ENCODE measurements at regions not wholly inside any gene's neighbourhood (a gene's known extent, or its start where the extent isn't known, plus 50 kb on each side); places are given as distances from the start of the nearest gene placed in this dataset.

DNA sequence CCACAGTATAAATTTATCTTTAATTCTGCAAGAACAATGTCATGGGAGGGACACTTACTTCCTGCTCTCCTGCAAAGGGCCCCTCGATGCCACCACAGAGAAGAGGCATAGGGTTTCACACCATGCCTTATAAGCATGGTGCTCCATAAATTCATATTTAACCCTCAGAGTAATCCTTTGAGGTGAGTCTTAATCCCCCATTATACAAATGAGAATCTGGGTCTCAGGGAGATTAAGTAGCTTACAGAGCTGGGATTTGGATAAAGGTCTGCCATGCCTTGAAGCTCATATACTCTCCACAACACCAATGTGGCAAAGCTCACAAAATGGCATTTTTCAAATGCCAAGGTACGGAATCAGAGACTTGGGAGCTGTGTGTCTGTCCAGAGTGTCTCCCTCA lies 268.5 kb upstream of the CCL2 start (continued):
- TF ChIP-seq, protein P1, sequence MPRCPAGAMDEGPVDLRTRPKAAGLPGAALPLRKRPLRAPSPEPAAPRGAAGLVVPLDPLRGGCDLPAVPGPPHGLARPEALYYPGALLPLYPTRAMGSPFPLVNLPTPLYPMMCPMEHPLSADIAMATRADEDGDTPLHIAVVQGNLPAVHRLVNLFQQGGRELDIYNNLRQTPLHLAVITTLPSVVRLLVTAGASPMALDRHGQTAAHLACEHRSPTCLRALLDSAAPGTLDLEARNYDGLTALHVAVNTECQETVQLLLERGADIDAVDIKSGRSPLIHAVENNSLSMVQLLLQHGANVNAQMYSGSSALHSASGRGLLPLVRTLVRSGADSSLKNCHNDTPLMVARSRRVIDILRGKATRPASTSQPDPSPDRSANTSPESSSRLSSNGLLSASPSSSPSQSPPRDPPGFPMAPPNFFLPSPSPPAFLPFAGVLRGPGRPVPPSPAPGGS (IDR thresholded peaks at IDR 0.05; ENCODE audit: borderline replicate concordance, insufficient read depth, low read depth, low read length, poor library complexity, severe bottlenecking) = no peak
- TF ChIP-seq ZBED1 (IDR thresholded peaks at IDR 0.05; ENCODE audit: borderline replicate concordance) (no peak), NRF1 (conservative IDR thresholded peaks at IDR 0.05; ENCODE audit: low read depth, low read length) (no peak)
- TF ChIP-seq, protein P2, sequence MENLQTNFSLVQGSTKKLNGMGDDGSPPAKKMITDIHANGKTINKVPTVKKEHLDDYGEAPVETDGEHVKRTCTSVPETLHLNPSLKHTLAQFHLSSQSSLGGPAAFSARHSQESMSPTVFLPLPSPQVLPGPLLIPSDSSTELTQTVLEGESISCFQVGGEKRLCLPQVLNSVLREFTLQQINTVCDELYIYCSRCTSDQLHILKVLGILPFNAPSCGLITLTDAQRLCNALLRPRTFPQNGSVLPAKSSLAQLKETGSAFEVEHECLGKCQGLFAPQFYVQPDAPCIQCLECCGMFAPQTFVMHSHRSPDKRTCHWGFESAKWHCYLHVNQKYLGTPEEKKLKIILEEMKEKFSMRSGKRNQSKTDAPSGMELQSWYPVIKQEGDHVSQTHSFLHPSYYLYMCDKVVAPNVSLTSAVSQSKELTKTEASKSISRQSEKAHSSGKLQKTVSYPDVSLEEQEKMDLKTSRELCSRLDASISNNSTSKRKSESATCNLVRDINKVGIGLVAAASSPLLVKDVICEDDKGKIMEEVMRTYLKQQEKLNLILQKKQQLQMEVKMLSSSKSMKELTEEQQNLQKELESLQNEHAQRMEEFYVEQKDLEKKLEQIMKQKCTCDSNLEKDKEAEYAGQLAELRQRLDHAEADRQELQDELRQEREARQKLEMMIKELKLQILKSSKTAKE (IDR thresholded peaks at IDR 0.05; ENCODE audit: low read depth, poor library complexity, severe bottlenecking) = no peak

DNA sequence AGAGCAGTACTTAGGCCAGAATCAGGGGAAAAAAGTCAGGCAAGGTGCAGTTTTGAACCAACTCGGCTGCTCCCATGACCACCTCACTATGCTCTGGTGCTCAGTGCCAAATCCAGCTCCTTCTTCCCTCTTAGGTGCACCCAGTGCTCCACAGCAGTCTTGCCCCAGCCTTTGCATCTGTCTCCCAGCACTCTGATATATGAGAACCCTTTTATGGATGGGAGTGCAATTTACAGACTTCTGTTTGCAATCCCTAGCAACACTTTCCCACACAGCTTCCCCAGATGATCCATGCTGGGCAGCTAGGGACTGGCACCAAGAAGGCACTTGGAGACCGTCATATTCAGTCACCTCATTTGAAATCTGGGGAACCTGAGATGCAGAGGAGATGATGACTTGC lies 267.9 kb upstream of the CCL2 start:
- H3K27ac ChIP-seq (ENCODE audit: control insufficient read depth, insufficient read depth) = no peak overlapping the region
- DNase-seq (ENCODE audit: low read depth, low spot score) = no peak
- H3K9me3 ChIP-seq (replicated peaks; ENCODE audit: control insufficient read depth, insufficient read depth, low read length) = no peaks in the 10 kb centered on the region
- H3K36me3 ChIP-seq (ENCODE audit: control insufficient read depth in 2 of 2, insufficient read depth in 2 of 2, low read length in 1 of 2) = no peaks in the 10 kb centered on the region
- BruUV-seq (replicated peaks) = no TSS peak
- H4K20me1 ChIP-seq (ENCODE audit: control insufficient read depth, insufficient read depth) = no peaks in the 10 kb centered on the region
- intact Hi-C loops (cut with micrococcal nuclease; ENCODE audit: unreplicated experiment) = no loop called here
- ChIA-PET CTCF (no interaction called here), POLR2A (no interaction called here), RAD21 (ENCODE audit: unreplicated experiment) (no interaction called here), SMC1A (ENCODE audit: uncharacterized antibody, unreplicated experiment) (no interaction called here)
- no peaks in the 10 kb centered on the region for H3K79me2 ChIP-seq (ENCODE audit: control insufficient read depth, insufficient read depth, low read length)
- in situ Hi-C loops (cut with MboI) = no loop called here
- H3K27me3 ChIP-seq (replicated peaks in 1 of 2; ENCODE audit: control insufficient read depth in 2 of 2, insufficient read depth in 2 of 2, low read length in 1 of 2) = no peaks in the 10 kb centered on the region
- H3K4me2 ChIP-seq (ENCODE audit: control insufficient read depth, insufficient read depth) = no peak overlapping the region
- H2AFZ ChIP-seq (ENCODE audit: control insufficient read depth, low read depth, low read length) = no peak overlapping the region
- ATAC-seq = no peak
- FAIRE-seq = no peak
- no peak overlapping the region for H3K4me3 ChIP-seq
- 0% methylated on average over 2 of the region's 2 CpGs for WGBS (ENCODE audit: insufficient coverage, insufficient replicate concordance, low lambda C conversion rate, missing lambda C conversion rate)
- no peak overlapping the region for H3K9ac ChIP-seq (ENCODE audit: control insufficient read depth, insufficient read depth, low read length)
- no peaks in the 10 kb centered on the region for H3K4me1 ChIP-seq (ENCODE audit: control insufficient read depth, insufficient read depth, low read length)
- TF ChIP-seq SMAD1 (IDR thresholded peaks at IDR 0.05; ENCODE audit: low read depth, partially characterized antibody) = no peak
- no peak for TF ChIP-seq TAF1 (IDR thresholded peaks at IDR 0.05; ENCODE audit: borderline replicate concordance, low read depth, low read length)
- no peak for TF ChIP-seq NFYB (IDR thresholded peaks at IDR 0.05; ENCODE audit: insufficient read depth, low read depth, low read length)
- TF ChIP-seq ZNF24 (IDR thresholded peaks at IDR 0.05) = no peak
- no peak for TF ChIP-seq SUPT20H (IDR thresholded peaks at IDR 0.05; ENCODE audit: borderline replicate concordance, control insufficient read depth, low read depth, low read length)
- TF ChIP-seq, protein P3, sequence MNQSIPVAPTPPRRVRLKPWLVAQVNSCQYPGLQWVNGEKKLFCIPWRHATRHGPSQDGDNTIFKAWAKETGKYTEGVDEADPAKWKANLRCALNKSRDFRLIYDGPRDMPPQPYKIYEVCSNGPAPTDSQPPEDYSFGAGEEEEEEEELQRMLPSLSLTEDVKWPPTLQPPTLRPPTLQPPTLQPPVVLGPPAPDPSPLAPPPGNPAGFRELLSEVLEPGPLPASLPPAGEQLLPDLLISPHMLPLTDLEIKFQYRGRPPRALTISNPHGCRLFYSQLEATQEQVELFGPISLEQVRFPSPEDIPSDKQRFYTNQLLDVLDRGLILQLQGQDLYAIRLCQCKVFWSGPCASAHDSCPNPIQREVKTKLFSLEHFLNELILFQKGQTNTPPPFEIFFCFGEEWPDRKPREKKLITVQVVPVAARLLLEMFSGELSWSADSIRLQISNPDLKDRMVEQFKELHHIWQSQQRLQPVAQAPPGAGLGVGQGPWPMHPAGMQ (IDR thresholded peaks at IDR 0.05; ENCODE audit: borderline replicate concordance) = no peak
- no peak for TF ChIP-seq NFIC (IDR thresholded peaks at IDR 0.05; ENCODE audit: low read depth, low read length)
- TF ChIP-seq, protein P4, sequence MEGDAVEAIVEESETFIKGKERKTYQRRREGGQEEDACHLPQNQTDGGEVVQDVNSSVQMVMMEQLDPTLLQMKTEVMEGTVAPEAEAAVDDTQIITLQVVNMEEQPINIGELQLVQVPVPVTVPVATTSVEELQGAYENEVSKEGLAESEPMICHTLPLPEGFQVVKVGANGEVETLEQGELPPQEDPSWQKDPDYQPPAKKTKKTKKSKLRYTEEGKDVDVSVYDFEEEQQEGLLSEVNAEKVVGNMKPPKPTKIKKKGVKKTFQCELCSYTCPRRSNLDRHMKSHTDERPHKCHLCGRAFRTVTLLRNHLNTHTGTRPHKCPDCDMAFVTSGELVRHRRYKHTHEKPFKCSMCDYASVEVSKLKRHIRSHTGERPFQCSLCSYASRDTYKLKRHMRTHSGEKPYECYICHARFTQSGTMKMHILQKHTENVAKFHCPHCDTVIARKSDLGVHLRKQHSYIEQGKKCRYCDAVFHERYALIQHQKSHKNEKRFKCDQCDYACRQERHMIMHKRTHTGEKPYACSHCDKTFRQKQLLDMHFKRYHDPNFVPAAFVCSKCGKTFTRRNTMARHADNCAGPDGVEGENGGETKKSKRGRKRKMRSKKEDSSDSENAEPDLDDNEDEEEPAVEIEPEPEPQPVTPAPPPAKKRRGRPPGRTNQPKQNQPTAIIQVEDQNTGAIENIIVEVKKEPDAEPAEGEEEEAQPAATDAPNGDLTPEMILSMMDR (IDR thresholded peaks at IDR 0.05 in 2 of 3, conservative IDR thresholded peaks at IDR 0.05 in 1 of 3; ENCODE audit: control insufficient read depth in 2 of 3, extremely low read depth in 1 of 3, insufficient read depth in 1 of 3, low read depth in 3 of 3, low read length in 3 of 3) = no peak
- TF ChIP-seq, protein P5, sequence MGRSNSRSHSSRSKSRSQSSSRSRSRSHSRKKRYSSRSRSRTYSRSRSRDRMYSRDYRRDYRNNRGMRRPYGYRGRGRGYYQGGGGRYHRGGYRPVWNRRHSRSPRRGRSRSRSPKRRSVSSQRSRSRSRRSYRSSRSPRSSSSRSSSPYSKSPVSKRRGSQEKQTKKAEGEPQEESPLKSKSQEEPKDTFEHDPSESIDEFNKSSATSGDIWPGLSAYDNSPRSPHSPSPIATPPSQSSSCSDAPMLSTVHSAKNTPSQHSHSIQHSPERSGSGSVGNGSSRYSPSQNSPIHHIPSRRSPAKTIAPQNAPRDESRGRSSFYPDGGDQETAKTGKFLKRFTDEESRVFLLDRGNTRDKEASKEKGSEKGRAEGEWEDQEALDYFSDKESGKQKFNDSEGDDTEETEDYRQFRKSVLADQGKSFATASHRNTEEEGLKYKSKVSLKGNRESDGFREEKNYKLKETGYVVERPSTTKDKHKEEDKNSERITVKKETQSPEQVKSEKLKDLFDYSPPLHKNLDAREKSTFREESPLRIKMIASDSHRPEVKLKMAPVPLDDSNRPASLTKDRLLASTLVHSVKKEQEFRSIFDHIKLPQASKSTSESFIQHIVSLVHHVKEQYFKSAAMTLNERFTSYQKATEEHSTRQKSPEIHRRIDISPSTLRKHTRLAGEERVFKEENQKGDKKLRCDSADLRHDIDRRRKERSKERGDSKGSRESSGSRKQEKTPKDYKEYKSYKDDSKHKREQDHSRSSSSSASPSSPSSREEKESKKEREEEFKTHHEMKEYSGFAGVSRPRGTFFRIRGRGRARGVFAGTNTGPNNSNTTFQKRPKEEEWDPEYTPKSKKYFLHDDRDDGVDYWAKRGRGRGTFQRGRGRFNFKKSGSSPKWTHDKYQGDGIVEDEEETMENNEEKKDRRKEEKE (IDR thresholded peaks at IDR 0.05) = no peak

All from GM12878 (cell line).